Trophoblast cell (in vitro differentiated cells and primary cell): ENCODE measurements at regions not wholly inside any gene's neighbourhood (a gene's known extent, or its start where the extent isn't known, plus 50 kb on each side); places are given as distances from the start of the nearest gene placed in this dataset.
A peak's percentile ranks its signal among the peaks of the same experiment; 100 is the strongest.

Experiments used
- DNase-seq, 2 donors: peaks; one replicate each; pipeline ENCODE4 v3.0.0-alpha.2; 2016
- H2AFZ ChIP-seq: 2 replicates; pipeline ENCODE4 v1.6.1; 2013; ENCODE audit warnings: low read length, moderate library complexity, mild to moderate bottlenecking; ENCODE audit not compliant: insufficient read depth, poor library complexity
- H2AK5ac ChIP-seq: 2 replicates; pipeline ENCODE4 v1.6.1; 2013; ENCODE audit warnings: mild to moderate bottlenecking, low read length
- H2BK120ac ChIP-seq: 2 replicates; pipeline ENCODE4 v1.6.1; 2013; ENCODE audit warnings: low read length, mild to moderate bottlenecking, moderate library complexity; ENCODE audit not compliant: insufficient read depth, poor library complexity
- H2BK12ac ChIP-seq: 2 replicates; pipeline ENCODE4 v1.6.1; 2013; ENCODE audit warnings: mild to moderate bottlenecking, low read length, moderate library complexity
- H2BK5ac ChIP-seq: 2 replicates; pipeline ENCODE4 v1.6.1; 2013; ENCODE audit warnings: low read length, low read depth, moderate library complexity, mild to moderate bottlenecking; ENCODE audit not compliant: poor library complexity
- H3K14ac ChIP-seq: 2 replicates; pipeline ENCODE4 v1.6.1; 2013; ENCODE audit warnings: mild to moderate bottlenecking, low read length
- H3K18ac ChIP-seq: 2 replicates; pipeline ENCODE4 v1.6.1; 2013; ENCODE audit warnings: mild to moderate bottlenecking, low read length
- H3K23ac ChIP-seq: 2 replicates; pipeline ENCODE4 v1.6.1; 2013; ENCODE audit warnings: low read length
- H3K27ac ChIP-seq: 2 replicates; pipeline ENCODE4 v1.5.1; 2013; ENCODE audit warnings: low read depth, mild to moderate bottlenecking, inconsistent platforms, low read length, moderate library complexity
- H3K27me3 ChIP-seq: 2 replicates; pipeline ENCODE4 v1.6.1; 2013; ENCODE audit warnings: inconsistent platforms, mild to moderate bottlenecking, low read length, moderate library complexity; ENCODE audit not compliant: insufficient read depth
- H3K36me3 ChIP-seq, 2 experiments: 1 replicate in 1 of 2; 2 replicates in 1 of 2; pipeline ENCODE4 v1.6.1; 2013; ENCODE audit warnings: low read length in 2 of 2, mild to moderate bottlenecking in 2 of 2, moderate library complexity in 1 of 2; ENCODE audit not compliant: insufficient read depth in 2 of 2, control insufficient read depth in 1 of 2
- H3K4ac ChIP-seq: 2 replicates; pipeline ENCODE4 v1.6.1; 2013; ENCODE audit warnings: low read depth, mild to moderate bottlenecking, low read length, moderate library complexity
- H3K4me1 ChIP-seq, 2 experiments: 1 replicate in 1 of 2; 2 replicates in 1 of 2; pipeline ENCODE4 v1.6.1; 2013; ENCODE audit warnings: low read length in 2 of 2, mild to moderate bottlenecking in 2 of 2, moderate library complexity in 1 of 2; ENCODE audit not compliant: insufficient read depth in 2 of 2, control insufficient read depth in 1 of 2
- H3K4me2 ChIP-seq: 2 replicates; pipeline ENCODE4 v1.6.1; 2013; ENCODE audit warnings: inconsistent platforms, mild to moderate bottlenecking, low read length, moderate library complexity
- H3K4me3 ChIP-seq: 2 replicates; pipeline ENCODE4 v1.5.1; 2013; ENCODE audit warnings: mild to moderate bottlenecking, low read depth, low read length, inconsistent platforms
- H3K79me1 ChIP-seq: one replicate; pipeline ENCODE4 v1.6.1; 2013; ENCODE audit warnings: low read length
- H3K79me2 ChIP-seq: 2 replicates; pipeline ENCODE4 v1.6.1; 2013; ENCODE audit warnings: low read length, mild to moderate bottlenecking; ENCODE audit not compliant: control insufficient read depth, insufficient read depth, poor library complexity
- H3K9ac ChIP-seq: 2 replicates; pipeline ENCODE4 v1.6.1; 2013; ENCODE audit warnings: mild to moderate bottlenecking, low read length
- H3K9me3 ChIP-seq: 2 replicates; pipeline ENCODE4 v1.6.1; 2013; ENCODE audit warnings: low read depth, mild to moderate bottlenecking, control low read depth, inconsistent platforms, low read length; ENCODE audit not compliant: insufficient read depth
- H4K12ac ChIP-seq: 2 replicates; pipeline ENCODE4 v1.6.1; 2013; ENCODE audit warnings: low read depth, mild to moderate bottlenecking, low read length, moderate library complexity
- H4K8ac ChIP-seq: 2 replicates; pipeline ENCODE4 v1.6.1; 2013; ENCODE audit warnings: low read depth, mild to moderate bottlenecking, low read length, moderate library complexity
- H4K91ac ChIP-seq: one replicate; pipeline ENCODE4 v1.6.1; 2013; ENCODE audit warnings: low read depth, mild to moderate bottlenecking, low read length, moderate library complexity
- WGBS: extraction: QIAGEN DNeasy Blood & Tissue Kit; methylation state at CpG from one replicate; pipeline ENCODE4 v1.1.7; 2013; ENCODE audit warnings: missing lambda C conversion rate; ENCODE audit not compliant: insufficient read length, insufficient coverage; ENCODE audit errors: extremely low coverage; 5-methylcytosine and 5-hydroxymethylcytosine counted together

DNA sequence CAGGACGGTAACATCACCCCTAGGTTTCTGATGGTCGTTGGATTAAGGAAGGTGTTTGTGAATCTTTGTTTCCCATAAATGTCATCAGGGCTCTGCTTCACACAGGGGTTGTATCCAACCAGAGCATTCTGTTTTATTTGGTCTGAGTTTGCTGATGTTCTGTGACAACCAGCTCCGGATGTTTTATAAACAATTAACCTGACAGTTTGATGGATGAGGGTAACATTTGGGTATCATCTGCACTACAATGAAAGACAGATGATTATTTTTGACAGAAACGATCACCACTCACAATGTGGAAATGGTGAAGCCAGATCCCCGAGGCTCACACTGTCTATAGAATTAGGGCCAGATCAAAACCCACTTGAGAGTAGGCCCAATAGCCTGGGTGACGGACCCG, 107.1 kb downstream of the CDC42EP3 start:
- Histone ChIP-seq H2BK12ac (no peak overlapping the region), H4K91ac (no peak overlapping the region), H2BK5ac (no peak overlapping the region), H3K4me2 (no peak overlapping the region), H3K4me3 (no peak overlapping the region), H3K9ac (no peak overlapping the region), H3K79me2 (no peaks in the 10 kb centered on the region), H3K4ac (no peak overlapping the region), H3K79me1 (peaks cover 5% of the 10 kb centered on the region), H3K36me3 (no peaks in the 10 kb centered on the region), H4K12ac (no peak overlapping the region), H2AK5ac (no peak overlapping the region), H4K8ac (no peak overlapping the region), H3K27me3 (no peaks in the 10 kb centered on the region), H3K4me1 (peaks cover 2 to 10% of the 10 kb centered on the region in 2 experiments), H2BK120ac (peak overlapping the region; percentile 4), H3K9me3 (no peaks in the 10 kb centered on the region), H3K23ac (no peak overlapping the region), H2AFZ (no peak overlapping the region), H3K14ac (no peak overlapping the region), H3K18ac (no peak overlapping the region), H3K27ac (no peak overlapping the region)
- WGBS, result no CpG with 5 or more reads among the region's 7 CpGs
- DNase-seq, result no peak

- no CpG with 5 or more reads among the region's 5 CpGs for WGBS
- no peak overlapping the region for H3K9ac ChIP-seq
- no peak overlapping the region for H4K12ac ChIP-seq
- no peaks in the 10 kb centered on the region for H3K9me3 ChIP-seq
- no peak overlapping the region for H4K91ac ChIP-seq
- H3K4me2 ChIP-seq, result no peak overlapping the region
- no peak for DNase-seq
- no peak overlapping the region for H2AFZ ChIP-seq
- H3K79me1 ChIP-seq, result peaks cover 5% of the 10 kb centered on the region
- H3K23ac ChIP-seq, result no peak overlapping the region
- no peak overlapping the region for H2BK120ac ChIP-seq
- H3K27me3 ChIP-seq, result no peaks in the 10 kb centered on the region
- no peak overlapping the region for H3K14ac ChIP-seq
- no peak overlapping the region for H3K27ac ChIP-seq
- H2BK5ac ChIP-seq, result no peak overlapping the region
- H3K18ac ChIP-seq, result no peak overlapping the region
- no peak overlapping the region for H3K4me3 ChIP-seq
- no peaks in the 10 kb centered on the region for H3K79me2 ChIP-seq
- no peaks in the 10 kb centered on the region for H3K36me3 ChIP-seq
- no peak overlapping the region for H2BK12ac ChIP-seq
- H2AK5ac ChIP-seq, result no peak overlapping the region
- no peak overlapping the region for H3K4ac ChIP-seq
- H4K8ac ChIP-seq, result no peak overlapping the region
- H3K4me1 ChIP-seq, result peaks cover 5 to 15% of the 10 kb centered on the region in 2 experiments
These were observed 104.9 kb downstream of the CDC42EP3 start for GRCh38 chr2:37566517-37566981.

- no peaks in the 10 kb centered on the region for H3K79me2 ChIP-seq
- no CpG with 5 or more reads among the region's 2 CpGs for WGBS
- H4K12ac ChIP-seq, result no peak overlapping the region
- no peak overlapping the region for H4K91ac ChIP-seq
- no peaks in the 10 kb centered on the region for H3K27me3 ChIP-seq
- H3K4me2 ChIP-seq, result no peak overlapping the region
- H3K4ac ChIP-seq, result no peak overlapping the region
- H3K9me3 ChIP-seq, result no peaks in the 10 kb centered on the region
- H3K4me3 ChIP-seq, result no peak overlapping the region
- no peak overlapping the region for H4K8ac ChIP-seq
- H2BK120ac ChIP-seq, result no peak overlapping the region
- peak overlapping the region; percentile 45 for H2BK12ac ChIP-seq
- no peak for DNase-seq
- no peak overlapping the region for H3K18ac ChIP-seq
- no peak overlapping the region for H3K9ac ChIP-seq
- H3K4me1 ChIP-seq, result peaks cover 3 to 7% of the 10 kb centered on the region in 2 experiments
- no peak overlapping the region for H3K27ac ChIP-seq
- H3K23ac ChIP-seq, result no peak overlapping the region
- no peak overlapping the region for H2BK5ac ChIP-seq
- no peaks in the 10 kb centered on the region for H3K36me3 ChIP-seq
- H3K79me1 ChIP-seq, result no peaks in the 10 kb centered on the region
- no peak overlapping the region for H3K14ac ChIP-seq
- no peak overlapping the region for H2AK5ac ChIP-seq
- no peak overlapping the region for H2AFZ ChIP-seq
These were observed 102.9 kb downstream of the CDC42EP3 start for GRCh38 chr2:37568565-37568964.

GRCh38 chr2:37569131-37569823, 102.2 kb downstream of the CDC42EP3 start:
- peak in 1 of 2 donors; percentile 33 for DNase-seq
- Histone ChIP-seq H2AFZ (no peak overlapping the region), H3K14ac (no peak overlapping the region), H2BK120ac (no peak overlapping the region), H2AK5ac (no peak overlapping the region), H3K4ac (no peak overlapping the region), H3K23ac (peak overlapping the region; percentile 7), H3K79me2 (no peaks in the 10 kb centered on the region), H4K12ac (no peak overlapping the region), H3K18ac (no peak overlapping the region), H3K4me2 (no peak overlapping the region), H3K36me3 (no peaks in the 10 kb centered on the region), H3K27ac (no peak overlapping the region), H4K91ac (no peak overlapping the region), H2BK5ac (no peak overlapping the region), H3K9me3 (no peaks in the 10 kb centered on the region), H3K79me1 (no peaks in the 10 kb centered on the region), H3K27me3 (no peaks in the 10 kb centered on the region), H3K4me3 (no peak overlapping the region), H2BK12ac (no peak overlapping the region), H3K4me1 (peaks cover 3 to 7% of the 10 kb centered on the region in 2 experiments), H3K9ac (no peak overlapping the region), H4K8ac (no peak overlapping the region)
- no CpG with 5 or more reads among the region's 2 CpGs for WGBS
